HEK293 (cell line): ENCODE measurements at regions not wholly inside any gene's neighbourhood (a gene's known extent, or its start where the extent isn't known, plus 50 kb on each side); places are given as distances from the start of the nearest gene placed in this dataset.

Experiments used
- BCL11A ChIP-seq: fragments of 450-650 bp; formaldehyde crosslinking; IDR thresholded peaks from 2 replicates; pipeline ENCODE4 v1.5.1; 2016; ENCODE audit warnings: low read depth, missing biosample characterization, missing genetic modification characterization
- GLI2 ChIP-seq: fragments of 450-650 bp; formaldehyde crosslinking; IDR thresholded peaks from 2 replicates; pipeline ENCODE4; 2017; ENCODE audit warnings: missing biosample characterization, missing genetic modification characterization, low read depth, borderline replicate concordance
- GLIS2 ChIP-seq: fragments of 450-650 bp; formaldehyde crosslinking; IDR thresholded peaks from 2 replicates; pipeline ENCODE4 v1.5.1; 2016; ENCODE audit warnings: missing biosample characterization, missing genetic modification characterization
- KLF1 ChIP-seq: fragments of 450-650 bp; formaldehyde crosslinking; IDR thresholded peaks from 2 replicates; pipeline ENCODE4 v1.5.1; 2016; ENCODE audit warnings: missing biosample characterization, missing genetic modification characterization
- PRDM1 ChIP-seq: fragments of 450-650 bp; formaldehyde crosslinking; IDR thresholded peaks from 2 replicates; pipeline ENCODE4; 2016; ENCODE audit warnings: missing biosample characterization, missing genetic modification characterization
- SCRT2 ChIP-seq: fragments of 450-650 bp; formaldehyde crosslinking; IDR thresholded peaks from 2 replicates; pipeline ENCODE4 v1.5.1; 2016; ENCODE audit warnings: missing biosample characterization, missing genetic modification characterization
- SP7 ChIP-seq: fragments of 450-650 bp; formaldehyde crosslinking; IDR thresholded peaks from 2 replicates; pipeline ENCODE4 v1.5.1; 2016; ENCODE audit warnings: missing biosample characterization, missing genetic modification characterization
- ZNF121 ChIP-seq: fragments of 450-650 bp; formaldehyde crosslinking; IDR thresholded peaks from 2 replicates; pipeline ENCODE4 v1.5.1; 2016; ENCODE audit warnings: missing biosample characterization, missing genetic modification characterization
- ZNF169 ChIP-seq: fragments of 450-650 bp; formaldehyde crosslinking; IDR thresholded peaks from 2 replicates; pipeline ENCODE4 v1.5.1; 2016; ENCODE audit warnings: missing biosample characterization, missing genetic modification characterization
- ZNF184 ChIP-seq: fragments of 450-650 bp; IDR thresholded peaks from 2 replicates; pipeline ENCODE4 v1.5.1; 2018; ENCODE audit warnings: missing biosample characterization, mild to moderate bottlenecking, missing genetic modification characterization
- ZNF19 ChIP-seq: fragments of 450-650 bp; formaldehyde crosslinking; IDR thresholded peaks from 2 replicates; pipeline ENCODE4; 2016; ENCODE audit warnings: missing biosample characterization, missing genetic modification characterization, low read depth
- ZNF202 ChIP-seq: fragments of 450-650 bp; formaldehyde crosslinking; IDR thresholded peaks from 2 replicates; pipeline ENCODE4 v1.5.1; 2016; ENCODE audit warnings: missing biosample characterization, missing genetic modification characterization, borderline replicate concordance
- ZNF211 ChIP-seq: fragments of 450-650 bp; formaldehyde crosslinking; IDR thresholded peaks from 2 replicates; pipeline ENCODE4 v1.5.1; 2016; ENCODE audit warnings: low read depth, missing biosample characterization, missing genetic modification characterization
- ZNF37A ChIP-seq: fragments of 450-650 bp; IDR thresholded peaks from 2 replicates; pipeline ENCODE4 v1.5.1; 2018; ENCODE audit warnings: missing biosample characterization, missing genetic modification characterization
- ZNF394 ChIP-seq: fragments of 450-650 bp; formaldehyde crosslinking; IDR thresholded peaks from 2 replicates; pipeline ENCODE4 v1.5.1; 2016; ENCODE audit warnings: missing biosample characterization, missing genetic modification characterization, mild to moderate bottlenecking, moderate library complexity, borderline replicate concordance
- ZNF48 ChIP-seq: fragments of 450-650 bp; formaldehyde crosslinking; IDR thresholded peaks from 2 replicates; pipeline ENCODE4 v1.5.1; 2016; ENCODE audit warnings: missing biosample characterization, missing genetic modification characterization
- ZNF571 ChIP-seq: fragments of 450-650 bp; formaldehyde crosslinking; IDR thresholded peaks from 2 replicates; pipeline ENCODE4 v1.5.0; 2017; ENCODE audit warnings: missing biosample characterization, missing genetic modification characterization
- ZNF585B ChIP-seq: fragments of 450-650 bp; formaldehyde crosslinking; IDR thresholded peaks from 2 replicates; pipeline ENCODE4 v1.5.1; 2016; ENCODE audit warnings: missing biosample characterization, missing genetic modification characterization
- ZNF624 ChIP-seq: fragments of 450-650 bp; formaldehyde crosslinking; IDR thresholded peaks from 2 replicates; pipeline ENCODE4 v1.5.1; 2017; ENCODE audit warnings: missing biosample characterization, missing genetic modification characterization
- ZNF776 ChIP-seq: fragments of 450-650 bp; formaldehyde crosslinking; IDR thresholded peaks from 2 replicates; pipeline ENCODE4 v1.5.0; 2017; ENCODE audit warnings: missing biosample characterization, missing genetic modification characterization, borderline replicate concordance
- ZNF792 ChIP-seq: fragments of 450-650 bp; formaldehyde crosslinking; IDR thresholded peaks from 2 replicates; pipeline ENCODE4 v1.5.1; 2016; ENCODE audit warnings: missing biosample characterization, missing genetic modification characterization
- TF ChIP-seq, protein P1 (sequence below): fragments of 450-650 bp; formaldehyde crosslinking; IDR thresholded peaks from 2 replicates; pipeline ENCODE4; 2016; ENCODE audit warnings: missing biosample characterization, missing genetic modification characterization
- TF ChIP-seq, protein P2 (sequence below): fragments of 450-650 bp; formaldehyde crosslinking; optimal IDR thresholded peaks from 2 replicates; pipeline ENCODE3; 2016; ENCODE audit warnings: missing biosample characterization, mild to moderate bottlenecking, missing genetic modification characterization
- TF ChIP-seq, protein P3 (sequence below): fragments of 450-650 bp; formaldehyde crosslinking; IDR thresholded peaks from 2 replicates; pipeline ENCODE4 v1.5.1; 2016; ENCODE audit warnings: missing biosample characterization, missing genetic modification characterization
- TF ChIP-seq, protein P4 (sequence below): fragments of 450-650 bp; formaldehyde crosslinking; IDR thresholded peaks from 2 replicates; pipeline ENCODE4 v1.5.1; 2016; ENCODE audit warnings: missing biosample characterization, missing genetic modification characterization
- TF ChIP-seq, protein P5 (sequence below): fragments of 450-650 bp; formaldehyde crosslinking; IDR thresholded peaks from 2 replicates; pipeline ENCODE4 v1.5.1; 2017; ENCODE audit warnings: missing biosample characterization, missing genetic modification characterization
- TF ChIP-seq, protein P6 (sequence below): fragments of 450-650 bp; formaldehyde crosslinking; IDR thresholded peaks from 2 replicates; pipeline ENCODE4 v1.5.1; 2017; ENCODE audit warnings: missing biosample characterization, missing genetic modification characterization
- TF ChIP-seq, protein P7 (sequence below): fragments of 450-650 bp; formaldehyde crosslinking; IDR thresholded peaks from 2 replicates; pipeline ENCODE4 v1.5.1; 2016; ENCODE audit warnings: missing biosample characterization, missing genetic modification characterization
- TF ChIP-seq, protein P8 (sequence below): fragments of 450-650 bp; formaldehyde crosslinking; IDR thresholded peaks from 2 replicates; pipeline ENCODE4 v1.5.1; 2016; ENCODE audit warnings: missing biosample characterization, missing genetic modification characterization

DNA sequence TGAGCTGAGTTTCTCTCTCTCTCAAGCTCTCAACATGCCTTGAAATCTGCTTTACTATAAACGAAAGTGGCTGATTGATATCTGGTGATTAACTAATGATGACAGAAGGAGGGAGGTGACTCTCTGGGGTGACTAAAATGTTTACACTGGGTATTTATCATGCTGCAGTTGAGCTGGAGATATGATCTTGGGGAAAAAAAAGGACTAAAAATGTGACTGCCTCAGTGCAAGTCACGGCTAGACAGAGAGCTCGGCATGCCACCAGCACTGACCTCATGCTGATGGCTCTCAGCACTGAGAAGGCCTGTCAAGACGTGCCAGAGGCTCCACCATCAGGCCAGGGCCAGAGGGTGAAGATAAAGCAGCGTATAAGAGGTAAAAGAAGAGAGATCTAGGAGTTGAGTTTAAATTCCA is 103.1 kb upstream of the SPACA1 start (continued):
- no peak for TF ChIP-seq ZNF776 (tag by site-specific recombination)
- TF ChIP-seq ZNF202 (tag by site-specific recombination): no peak
- no peak for TF ChIP-seq GLI2
- no peak for TF ChIP-seq ZNF37A (tag by site-specific recombination)
- TF ChIP-seq, protein P1, sequence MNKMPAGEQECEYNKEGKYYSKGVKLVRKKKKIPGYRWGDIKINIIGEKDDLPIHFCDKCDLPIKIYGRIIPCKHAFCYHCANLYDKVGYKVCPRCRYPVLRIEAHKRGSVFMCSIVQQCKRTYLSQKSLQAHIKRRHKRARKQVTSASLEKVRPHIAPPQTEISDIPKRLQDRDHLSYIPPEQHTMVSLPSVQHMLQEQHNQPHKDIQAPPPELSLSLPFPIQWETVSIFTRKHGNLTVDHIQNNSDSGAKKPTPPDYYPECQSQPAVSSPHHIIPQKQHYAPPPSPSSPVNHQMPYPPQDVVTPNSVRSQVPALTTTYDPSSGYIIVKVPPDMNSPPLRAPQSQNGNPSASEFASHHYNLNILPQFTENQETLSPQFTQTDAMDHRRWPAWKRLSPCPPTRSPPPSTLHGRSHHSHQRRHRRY (tag by site-specific recombination): no peak
- TF ChIP-seq ZNF394 (tag by site-specific recombination): peak; percentile 74; the same call in 1 of the 2 replicates
- TF ChIP-seq, protein P2, sequence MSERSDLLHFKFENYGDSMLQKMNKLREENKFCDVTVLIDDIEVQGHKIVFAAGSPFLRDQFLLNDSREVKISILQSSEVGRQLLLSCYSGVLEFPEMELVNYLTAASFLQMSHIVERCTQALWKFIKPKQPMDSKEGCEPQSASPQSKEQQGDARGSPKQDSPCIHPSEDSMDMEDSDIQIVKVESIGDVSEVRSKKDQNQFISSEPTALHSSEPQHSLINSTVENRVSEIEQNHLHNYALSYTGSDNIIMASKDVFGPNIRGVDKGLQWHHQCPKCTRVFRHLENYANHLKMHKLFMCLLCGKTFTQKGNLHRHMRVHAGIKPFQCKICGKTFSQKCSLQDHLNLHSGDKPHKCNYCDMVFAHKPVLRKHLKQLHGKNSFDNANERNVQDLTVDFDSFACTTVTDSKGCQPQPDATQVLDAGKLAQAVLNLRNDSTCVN (tag by site-specific recombination): no peak
- TF ChIP-seq ZNF792: 0 out of 2 replicates have a peak, but pooled peaks have one; percentile 49
- TF ChIP-seq ZNF211: no peak
- TF ChIP-seq SCRT2 (tag by site-specific recombination): no peak
- TF ChIP-seq KLF1 (tag by site-specific recombination): peak; percentile 72
- TF ChIP-seq, protein P3, sequence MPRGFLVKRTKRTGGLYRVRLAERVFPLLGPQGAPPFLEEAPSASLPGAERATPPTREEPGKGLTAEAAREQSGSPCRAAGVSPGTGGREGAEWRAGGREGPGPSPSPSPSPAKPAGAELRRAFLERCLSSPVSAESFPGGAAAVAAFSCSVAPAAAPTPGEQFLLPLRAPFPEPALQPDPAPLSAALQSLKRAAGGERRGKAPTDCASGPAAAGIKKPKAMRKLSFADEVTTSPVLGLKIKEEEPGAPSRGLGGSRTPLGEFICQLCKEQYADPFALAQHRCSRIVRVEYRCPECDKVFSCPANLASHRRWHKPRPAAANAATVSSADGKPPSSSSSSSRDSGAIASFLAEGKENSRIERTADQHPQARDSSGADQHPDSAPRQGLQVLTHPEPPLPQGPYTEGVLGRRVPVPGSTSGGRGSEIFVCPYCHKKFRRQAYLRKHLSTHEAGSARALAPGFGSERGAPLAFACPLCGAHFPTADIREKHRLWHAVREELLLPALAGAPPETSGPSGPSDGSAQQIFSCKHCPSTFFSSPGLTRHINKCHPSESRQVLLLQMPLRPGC (tag by site-specific recombination): peak; percentile 94
- TF ChIP-seq, protein P4, sequence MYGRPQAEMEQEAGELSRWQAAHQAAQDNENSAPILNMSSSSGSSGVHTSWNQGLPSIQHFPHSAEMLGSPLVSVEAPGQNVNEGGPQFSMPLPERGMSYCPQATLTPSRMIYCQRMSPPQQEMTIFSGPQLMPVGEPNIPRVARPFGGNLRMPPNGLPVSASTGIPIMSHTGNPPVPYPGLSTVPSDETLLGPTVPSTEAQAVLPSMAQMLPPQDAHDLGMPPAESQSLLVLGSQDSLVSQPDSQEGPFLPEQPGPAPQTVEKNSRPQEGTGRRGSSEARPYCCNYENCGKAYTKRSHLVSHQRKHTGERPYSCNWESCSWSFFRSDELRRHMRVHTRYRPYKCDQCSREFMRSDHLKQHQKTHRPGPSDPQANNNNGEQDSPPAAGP (tag by site-specific recombination): 0 out of 2 replicates have a peak, but pooled peaks have one; percentile 25
- TF ChIP-seq ZNF19: no peak
- TF ChIP-seq, protein P5, sequence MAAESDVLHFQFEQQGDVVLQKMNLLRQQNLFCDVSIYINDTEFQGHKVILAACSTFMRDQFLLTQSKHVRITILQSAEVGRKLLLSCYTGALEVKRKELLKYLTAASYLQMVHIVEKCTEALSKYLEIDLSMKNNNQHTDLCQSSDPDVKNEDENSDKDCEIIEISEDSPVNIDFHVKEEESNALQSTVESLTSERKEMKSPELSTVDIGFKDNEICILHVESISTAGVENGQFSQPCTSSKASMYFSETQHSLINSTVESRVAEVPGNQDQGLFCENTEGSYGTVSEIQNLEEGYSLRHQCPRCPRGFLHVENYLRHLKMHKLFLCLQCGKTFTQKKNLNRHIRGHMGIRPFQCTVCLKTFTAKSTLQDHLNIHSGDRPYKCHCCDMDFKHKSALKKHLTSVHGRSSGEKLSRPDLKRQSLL (tag by site-specific recombination): no peak; the same call in 1 of the 2 replicates
- no peak for TF ChIP-seq ZNF585B (tag by site-specific recombination)
- peak; percentile 93 for TF ChIP-seq SP7 (tag by site-specific recombination)
- no peak for TF ChIP-seq ZNF121
- TF ChIP-seq BCL11A: no peak
- no peak for TF ChIP-seq GLIS2
- TF ChIP-seq ZNF184 (tag by site-specific recombination): peak; percentile 77; the same call in 1 of the 2 replicates
- no peak for TF ChIP-seq ZNF48 (tag by site-specific recombination)
- TF ChIP-seq PRDM1 (tag by site-specific recombination): peak; percentile 61
- no peak for TF ChIP-seq ZNF571 (tag by site-specific recombination)
- TF ChIP-seq, protein P6, sequence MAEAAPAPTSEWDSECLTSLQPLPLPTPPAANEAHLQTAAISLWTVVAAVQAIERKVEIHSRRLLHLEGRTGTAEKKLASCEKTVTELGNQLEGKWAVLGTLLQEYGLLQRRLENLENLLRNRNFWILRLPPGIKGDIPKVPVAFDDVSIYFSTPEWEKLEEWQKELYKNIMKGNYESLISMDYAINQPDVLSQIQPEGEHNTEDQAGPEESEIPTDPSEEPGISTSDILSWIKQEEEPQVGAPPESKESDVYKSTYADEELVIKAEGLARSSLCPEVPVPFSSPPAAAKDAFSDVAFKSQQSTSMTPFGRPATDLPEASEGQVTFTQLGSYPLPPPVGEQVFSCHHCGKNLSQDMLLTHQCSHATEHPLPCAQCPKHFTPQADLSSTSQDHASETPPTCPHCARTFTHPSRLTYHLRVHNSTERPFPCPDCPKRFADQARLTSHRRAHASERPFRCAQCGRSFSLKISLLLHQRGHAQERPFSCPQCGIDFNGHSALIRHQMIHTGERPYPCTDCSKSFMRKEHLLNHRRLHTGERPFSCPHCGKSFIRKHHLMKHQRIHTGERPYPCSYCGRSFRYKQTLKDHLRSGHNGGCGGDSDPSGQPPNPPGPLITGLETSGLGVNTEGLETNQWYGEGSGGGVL (tag by site-specific recombination): no peak
- TF ChIP-seq, protein P7, sequence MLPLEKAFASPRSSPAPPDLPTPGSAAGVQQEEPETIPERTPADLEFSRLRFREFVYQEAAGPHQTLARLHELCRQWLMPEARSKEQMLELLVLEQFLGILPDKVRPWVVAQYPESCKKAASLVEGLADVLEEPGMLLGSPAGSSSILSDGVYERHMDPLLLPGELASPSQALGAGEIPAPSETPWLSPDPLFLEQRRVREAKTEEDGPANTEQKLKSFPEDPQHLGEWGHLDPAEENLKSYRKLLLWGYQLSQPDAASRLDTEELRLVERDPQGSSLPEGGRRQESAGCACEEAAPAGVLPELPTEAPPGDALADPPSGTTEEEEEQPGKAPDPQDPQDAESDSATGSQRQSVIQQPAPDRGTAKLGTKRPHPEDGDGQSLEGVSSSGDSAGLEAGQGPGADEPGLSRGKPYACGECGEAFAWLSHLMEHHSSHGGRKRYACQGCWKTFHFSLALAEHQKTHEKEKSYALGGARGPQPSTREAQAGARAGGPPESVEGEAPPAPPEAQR (tag by site-specific recombination): no peak
- no peak for TF ChIP-seq ZNF624 (tag by site-specific recombination)
- TF ChIP-seq, protein P8, sequence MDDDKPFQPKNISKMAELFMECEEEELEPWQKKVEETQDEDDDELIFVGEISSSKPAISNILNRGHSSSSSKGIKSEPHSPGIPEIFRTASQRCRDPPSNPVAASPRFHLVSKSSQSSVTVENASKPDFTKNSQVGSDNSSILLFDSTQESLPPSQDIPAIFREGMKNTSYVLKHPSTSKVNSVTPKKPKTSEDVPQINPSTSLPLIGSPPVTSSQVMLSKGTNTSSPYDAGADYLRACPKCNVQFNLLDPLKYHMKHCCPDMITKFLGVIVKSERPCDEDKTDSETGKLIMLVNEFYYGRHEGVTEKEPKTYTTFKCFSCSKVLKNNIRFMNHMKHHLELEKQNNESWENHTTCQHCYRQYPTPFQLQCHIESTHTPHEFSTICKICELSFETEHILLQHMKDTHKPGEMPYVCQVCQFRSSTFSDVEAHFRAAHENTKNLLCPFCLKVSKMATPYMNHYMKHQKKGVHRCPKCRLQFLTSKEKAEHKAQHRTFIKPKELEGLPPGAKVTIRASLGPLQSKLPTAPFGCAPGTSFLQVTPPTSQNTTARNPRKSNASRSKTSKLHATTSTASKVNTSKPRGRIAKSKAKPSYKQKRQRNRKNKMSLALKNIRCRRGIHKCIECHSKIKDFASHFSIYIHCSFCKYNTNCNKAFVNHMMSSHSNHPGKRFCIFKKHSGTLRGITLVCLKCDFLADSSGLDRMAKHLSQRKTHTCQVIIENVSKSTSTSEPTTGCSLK (tag by site-specific recombination): no peak
- no peak for TF ChIP-seq ZNF169 (tag by site-specific recombination)
